Activated naive CD8-positive, alpha-beta T cell treated with anti-CD3 and anti-CD28 coated beads, Interleukin-2, amount 50 U/mL, for 24 hours (primary cell): ENCODE measurements at regions not wholly inside any gene's neighbourhood (a gene's known extent, or its start where the extent isn't known, plus 50 kb on each side); places are given as distances from the start of the nearest gene placed in this dataset.

Experiments used
- ATAC-seq: fragments of 150-1000 bp; cut with Tn5 transposase; one replicate; pipeline ENCODE4 v1.10.0; 2021
- DNase-seq: peaks from one replicate; pipeline ENCODE4 v3.0.0; 2021
- H3K27ac Mint-ChIP-seq: one replicate; pipeline ENCODE4 v1.8.0; 2021; ENCODE audit warnings: mild to moderate bottlenecking, mixed read lengths
- H3K27me3 Mint-ChIP-seq: one replicate; pipeline ENCODE4 v1.8.0; 2021; ENCODE audit warnings: mixed read lengths
- H3K36me3 Mint-ChIP-seq: one replicate; pipeline ENCODE4 v1.8.0; 2021; ENCODE audit warnings: low read depth, mixed read lengths
- H3K4me1 Mint-ChIP-seq: one replicate; pipeline ENCODE4 v1.8.0; 2021; ENCODE audit warnings: mixed read lengths
- H3K4me3 Mint-ChIP-seq: one replicate; pipeline ENCODE4 v1.8.0; 2021; ENCODE audit warnings: mild to moderate bottlenecking, moderate library complexity, mixed read lengths
- H3K9me3 Mint-ChIP-seq: one replicate; pipeline ENCODE4 v1.8.0; 2021; ENCODE audit warnings: mixed read lengths

DNA sequence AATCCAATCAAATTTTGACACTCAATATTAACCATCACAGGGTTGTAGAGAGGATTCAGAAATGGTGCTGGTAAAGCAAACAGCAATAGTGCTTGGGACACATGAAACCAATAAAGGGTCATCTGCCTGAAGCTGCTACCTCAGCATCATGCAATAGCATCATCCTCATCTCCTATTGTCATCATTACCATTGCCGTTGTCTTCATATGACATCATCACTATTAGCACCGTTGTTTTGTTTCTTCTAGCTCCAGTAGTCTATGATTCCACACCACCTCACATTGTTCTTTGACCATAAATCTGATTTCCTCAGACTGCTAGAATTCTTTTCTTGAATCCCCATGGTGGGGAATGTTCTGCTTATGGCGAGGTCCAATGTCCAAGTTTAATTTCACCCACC, 52.8 kb upstream of the GRK3 start:
- ATAC-seq (no peak), DNase-seq (no peak)
- H3K36me3 Mint-ChIP-seq: peaks cover 2% of the 10 kb centered on the region
- H3K4me1 Mint-ChIP-seq: no peaks in the 10 kb centered on the region
- no peaks in the 10 kb centered on the region for H3K9me3 Mint-ChIP-seq
- peaks cover 2% of the 10 kb centered on the region for H3K27me3 Mint-ChIP-seq
- no peak overlapping the region for H3K27ac Mint-ChIP-seq
- H3K4me3 Mint-ChIP-seq: no peak overlapping the region

DNA sequence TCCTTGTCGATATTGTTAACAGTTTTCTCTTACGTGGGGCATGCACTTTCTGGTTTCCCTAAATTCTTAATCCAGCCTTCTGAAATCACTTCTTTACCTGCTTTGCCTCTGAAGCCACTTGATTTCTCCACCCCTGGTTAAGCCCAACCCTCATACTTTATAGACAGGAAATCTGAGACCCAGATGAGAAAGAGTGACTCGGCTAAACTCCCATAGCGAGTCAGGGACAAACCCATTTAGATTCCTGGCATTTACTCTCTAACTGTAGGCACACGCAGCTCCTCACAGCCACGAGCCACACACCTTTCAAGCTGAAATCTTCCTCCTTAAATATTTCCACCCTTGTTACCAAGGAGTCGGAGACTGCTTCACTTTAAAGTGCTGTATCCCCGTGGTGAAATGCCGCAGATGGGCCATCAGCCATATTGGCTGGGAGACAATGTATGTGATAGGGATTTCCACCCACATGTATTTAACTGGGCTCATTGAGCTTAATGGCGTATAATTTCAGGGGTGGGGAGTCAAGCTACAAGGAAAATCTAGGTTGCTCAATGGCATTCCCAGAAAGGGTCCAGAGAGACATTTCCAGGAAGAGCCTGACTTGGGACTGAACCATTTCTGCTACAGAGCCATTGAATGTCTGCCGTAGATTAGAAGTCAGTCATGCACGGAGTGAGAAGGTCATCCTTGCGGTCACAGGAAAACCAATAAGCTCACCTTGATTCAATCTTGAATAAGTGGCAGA, 49.9 kb upstream of the GRK3 start:
- Mint-ChIP-seq H3K27me3 (peaks cover 2% of the 10 kb centered on the region), H3K36me3 (peaks cover 2% of the 10 kb centered on the region), H3K4me1 (no peaks in the 10 kb centered on the region), H3K4me3 (no peak overlapping the region), H3K27ac (no peak overlapping the region), H3K9me3 (no peaks in the 10 kb centered on the region)
- ATAC-seq (no peak), DNase-seq (no peak)
